Umbilical cord (tissue), 1 donor: ENCODE measurements at regions not wholly inside any gene's neighbourhood (a gene's known extent, or its start where the extent isn't known, plus 50 kb on each side); places are given as distances from the start of the nearest gene placed in this dataset.

Source experiments
- DNase-seq: peaks from one replicate; pipeline ENCODE4 v3.0.0-alpha.2; 2015; ENCODE audit warnings: low spot score

GRCh38 chr6:159099961-159100360, 55.2 kb upstream of the TAGAP start:
- DNase-seq = no peak

- no peak for DNase-seq
These were observed 54.5 kb upstream of the TAGAP start for GRCh38 chr6:159099276-159099675.

GRCh38 chr6:159098636-159099106, 53.9 kb upstream of the TAGAP start:
- no peak for DNase-seq

- DNase-seq = no peak
These were observed 52.5 kb upstream of the TAGAP start for GRCh38 chr6:159097256-159097655.

- no peak for DNase-seq
These were observed 50.8 kb upstream of the TAGAP start for GRCh38 chr6:159095616-159096015.

- DNase-seq = no peak
These were observed 49.9 kb upstream of the TAGAP start for GRCh38 chr6:159094444-159095252.
